ENCODE measurements at regions not wholly inside any gene's neighbourhood (a gene's known extent, or its start where the extent isn't known, plus 50 kb on each side); places are given as distances from the start of the nearest gene placed in this dataset.

DNA sequence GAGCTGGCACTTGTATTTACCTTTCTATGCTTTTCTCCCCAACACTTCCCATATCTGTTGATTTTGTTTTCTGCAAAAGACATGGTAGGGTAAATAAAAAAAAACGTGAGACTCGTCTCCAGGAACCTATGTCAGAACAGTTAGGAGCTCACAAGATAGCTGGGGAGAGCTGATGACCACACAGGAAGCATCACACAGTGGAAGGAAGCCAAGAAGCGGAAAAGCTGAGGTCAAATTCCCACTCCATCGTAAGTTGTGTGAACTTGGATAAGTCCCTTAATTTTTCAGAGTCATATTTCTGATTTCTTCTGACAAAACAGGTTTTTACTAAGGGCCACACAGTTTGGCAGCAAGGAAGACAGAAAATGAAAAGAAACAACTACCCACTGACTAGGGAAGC is 199.6 kb downstream of the KLF5 start:
- no peak for DNase-seq (ENCODE audit: low read depth)

DNA sequence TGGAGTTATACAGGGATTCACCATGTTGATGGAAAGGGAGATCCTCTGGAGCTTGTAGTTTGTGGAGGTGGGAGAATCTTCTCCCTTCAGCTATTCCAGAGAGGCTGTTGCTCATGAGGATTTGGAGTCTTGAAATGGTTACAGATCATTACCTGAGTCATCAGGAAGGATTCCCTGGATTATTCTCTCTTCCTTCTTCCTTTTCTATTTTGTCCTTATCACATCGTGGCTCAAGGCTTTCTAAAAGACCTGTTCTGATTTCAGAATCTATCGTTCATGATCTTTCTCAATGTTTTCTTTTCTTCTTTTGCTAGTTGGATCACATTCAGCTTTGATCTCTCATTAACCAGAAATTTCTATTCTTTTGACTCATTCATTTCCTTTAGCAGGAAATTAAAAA is 196.0 kb downstream of the KLF5 start:
- no peak for DNase-seq (ENCODE audit: low read depth)

DNA sequence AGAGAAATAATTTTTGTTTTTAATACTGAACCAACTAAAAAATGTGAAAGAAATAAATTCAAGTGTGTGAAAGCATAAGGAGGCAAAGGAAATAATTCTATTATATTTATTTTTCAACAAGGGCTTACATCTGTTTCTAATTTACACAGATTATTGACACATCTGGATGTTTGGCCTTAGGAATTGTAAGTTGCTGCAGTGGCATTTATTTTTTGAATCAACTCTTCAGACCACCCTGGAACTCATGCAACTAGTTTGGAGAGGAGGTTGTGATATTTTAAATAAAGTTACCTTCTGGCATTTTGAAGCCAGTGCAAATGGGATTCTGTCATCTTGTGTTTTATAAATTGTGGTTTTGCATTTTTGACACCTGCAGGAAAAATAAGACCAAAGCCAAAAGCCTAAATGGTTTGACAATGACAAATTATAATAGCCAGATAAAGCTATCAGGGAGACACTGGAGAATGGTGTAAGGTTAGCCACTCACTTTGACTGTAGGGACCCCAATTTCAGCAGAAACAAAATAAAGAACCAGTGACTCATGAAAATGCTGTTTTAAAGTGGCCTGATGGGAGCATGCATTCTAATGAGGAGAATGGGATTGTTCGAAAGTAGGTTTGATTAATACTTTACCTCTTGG is 192.9 kb downstream of the KLF5 start:
- DNase-seq (ENCODE audit: low read depth): no peak

DNA sequence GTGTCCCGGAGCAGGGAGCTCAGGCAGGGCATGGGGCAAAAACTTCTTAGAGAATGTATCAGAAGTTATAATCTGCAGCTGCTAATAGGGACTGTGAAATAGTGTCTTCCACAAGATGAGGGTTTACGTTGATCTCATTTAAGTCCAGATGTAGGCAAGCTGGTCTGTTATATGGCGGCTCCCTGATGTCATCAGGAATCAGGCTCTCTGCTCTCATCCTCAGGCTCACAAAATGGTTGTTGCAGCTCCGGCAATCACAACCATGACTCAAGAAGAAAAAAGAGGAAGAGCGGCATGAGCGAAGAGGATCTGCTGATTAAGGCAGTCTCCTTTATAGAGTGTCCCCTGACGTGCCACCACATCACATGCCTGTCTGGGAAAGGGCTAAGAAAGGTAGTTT is 191.3 kb downstream of the KLF5 start:
- DNase-seq (ENCODE audit: low read depth): no peak

DNA sequence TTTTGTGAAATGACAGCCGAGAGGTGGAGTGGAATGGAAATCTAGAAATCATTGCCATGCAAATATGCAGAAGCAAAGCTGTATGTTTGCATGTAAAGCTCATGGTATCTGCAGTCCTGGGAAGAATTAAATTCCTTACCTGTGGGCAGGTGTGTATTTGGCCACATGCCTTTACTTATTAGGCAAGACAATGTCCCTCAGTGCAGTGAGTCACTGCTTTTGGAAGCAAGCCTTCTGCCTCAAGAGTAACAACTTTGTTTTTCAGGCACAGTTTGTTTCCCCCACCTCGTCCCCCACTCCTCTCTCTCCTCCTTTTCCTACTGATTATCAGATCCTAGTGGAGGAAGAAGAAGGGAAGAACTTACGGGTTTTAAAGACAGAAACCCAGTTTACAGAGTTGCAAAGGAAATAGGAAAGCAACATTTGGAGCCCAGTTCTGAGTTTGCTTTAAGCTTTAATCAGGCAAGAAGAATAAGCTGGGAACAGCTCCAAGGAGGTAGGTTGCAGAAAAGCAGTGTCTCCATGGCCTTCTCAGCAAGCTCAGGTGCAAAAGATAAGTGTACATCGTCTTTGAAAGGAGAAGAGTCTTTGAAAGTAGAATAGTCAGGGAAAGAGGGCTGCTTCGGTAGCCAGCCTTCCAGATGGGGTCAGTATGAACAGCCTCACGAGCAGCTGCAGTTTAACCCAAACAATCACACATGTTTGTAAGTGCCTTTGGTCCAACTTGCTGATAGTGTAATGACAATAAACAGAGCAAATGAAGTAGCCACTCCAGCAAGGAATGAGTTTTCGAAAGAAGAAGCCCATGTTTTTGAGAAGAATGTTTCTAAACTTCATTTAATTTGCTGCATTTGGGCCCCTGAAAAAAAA is 190.1 kb downstream of the KLF5 start:
- no peak for DNase-seq (ENCODE audit: low read depth)

DNA sequence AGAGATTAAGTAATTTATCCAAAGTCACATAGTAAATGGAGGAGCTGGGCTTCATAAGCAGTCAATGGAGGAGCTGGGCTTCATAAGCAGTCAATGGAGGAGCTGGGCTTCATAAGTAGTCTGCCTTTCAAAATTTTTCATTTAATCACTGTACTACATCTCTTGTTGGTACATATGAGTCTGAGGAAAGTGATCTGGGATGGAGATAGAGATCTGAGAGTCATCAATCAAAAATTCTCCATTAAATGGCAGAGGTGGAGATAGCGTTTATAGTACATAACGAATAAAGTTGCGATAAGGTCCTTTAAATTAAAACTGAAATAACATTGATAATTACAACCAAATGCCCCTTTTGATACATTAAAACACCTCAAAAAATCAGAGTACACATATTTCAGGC is 189.3 kb downstream of the KLF5 start:
- DNase-seq (ENCODE audit: low read depth): no peak

DNA sequence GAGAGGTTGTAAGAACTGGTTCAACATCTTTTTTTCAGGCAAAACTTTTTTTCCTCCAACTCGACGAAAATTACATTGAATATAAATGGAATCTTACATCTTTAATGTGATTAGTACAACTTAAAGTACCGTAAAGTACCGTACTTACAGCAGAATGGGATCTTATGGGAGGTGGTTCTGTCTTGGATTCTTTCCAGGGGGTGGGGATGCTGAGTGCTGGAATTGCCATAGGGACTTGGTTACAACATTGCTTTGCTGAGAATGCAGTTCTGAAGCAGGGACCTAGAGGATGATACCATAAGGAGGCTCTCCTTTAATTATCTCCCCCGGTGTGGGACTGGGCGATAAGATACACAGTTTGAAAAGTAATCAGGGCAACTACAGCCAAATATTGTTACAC is 186.4 kb downstream of the KLF5 start:
- no peak for DNase-seq (ENCODE audit: low read depth)

DNA sequence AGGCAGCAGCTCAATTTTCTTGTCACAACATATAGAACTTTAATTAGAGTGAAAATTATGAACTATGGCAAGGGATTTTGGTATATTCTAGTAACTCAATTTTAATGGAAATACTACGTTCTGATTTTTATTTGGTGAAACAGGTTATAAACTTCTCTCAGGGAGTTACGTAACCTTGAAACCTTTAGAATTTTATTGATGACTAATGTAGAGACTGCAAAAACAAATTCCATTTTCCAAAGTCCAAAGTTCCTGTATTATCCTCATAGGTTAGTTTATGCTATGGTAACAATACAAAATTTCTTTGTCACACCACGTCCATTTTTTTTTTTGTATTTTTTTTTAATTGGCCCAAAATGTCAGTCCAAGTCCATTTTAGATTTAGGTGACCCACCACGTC is 185.7 kb downstream of the KLF5 start:
- DNase-seq (ENCODE audit: low read depth): no peak

DNA sequence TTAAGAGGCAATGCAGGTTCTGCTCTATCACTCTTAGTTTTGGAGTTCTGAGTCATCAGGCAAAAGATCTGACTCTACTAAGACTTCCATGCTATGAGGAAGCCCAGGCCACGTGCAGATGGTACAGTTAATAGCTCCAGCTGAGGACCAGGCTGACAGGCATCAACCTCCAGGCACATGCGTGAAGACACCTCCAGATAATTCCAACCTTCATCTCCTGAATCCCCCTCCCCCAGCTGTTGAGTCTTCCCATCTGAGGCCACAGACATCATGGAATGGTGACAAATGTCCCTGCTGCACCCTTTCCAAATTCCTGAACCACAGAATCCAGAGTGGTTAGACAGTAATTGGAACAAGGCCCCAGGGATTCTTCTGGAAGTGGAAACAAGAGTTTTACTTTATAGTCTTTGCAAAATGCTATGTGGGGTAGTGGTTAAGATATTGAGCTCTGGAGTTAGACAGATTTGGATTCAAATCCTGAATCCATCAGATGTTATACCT is 183.8 kb downstream of the KLF5 start:
- DNase-seq (ENCODE audit: low read depth): no peak

DNA sequence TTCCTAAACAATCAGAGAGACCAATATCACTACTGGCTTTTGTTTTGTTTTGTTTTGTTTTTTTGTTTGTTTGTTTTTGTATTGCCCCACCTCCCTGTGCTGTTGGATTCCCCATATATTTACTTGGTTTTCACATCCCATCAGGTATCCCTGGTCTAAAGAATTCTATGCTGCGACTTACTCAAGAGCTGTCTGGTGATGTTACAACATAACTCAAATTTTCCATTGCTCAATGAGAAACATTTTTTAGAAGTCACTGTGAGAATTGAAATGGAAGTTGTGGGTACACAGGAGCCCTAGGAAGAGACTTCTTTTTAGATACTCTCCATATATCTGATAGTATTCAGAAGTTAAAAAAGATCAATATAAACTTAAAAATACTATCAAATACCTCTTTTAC is 181.4 kb downstream of the KLF5 start:
- no peak for DNase-seq (ENCODE audit: low read depth)

DNA sequence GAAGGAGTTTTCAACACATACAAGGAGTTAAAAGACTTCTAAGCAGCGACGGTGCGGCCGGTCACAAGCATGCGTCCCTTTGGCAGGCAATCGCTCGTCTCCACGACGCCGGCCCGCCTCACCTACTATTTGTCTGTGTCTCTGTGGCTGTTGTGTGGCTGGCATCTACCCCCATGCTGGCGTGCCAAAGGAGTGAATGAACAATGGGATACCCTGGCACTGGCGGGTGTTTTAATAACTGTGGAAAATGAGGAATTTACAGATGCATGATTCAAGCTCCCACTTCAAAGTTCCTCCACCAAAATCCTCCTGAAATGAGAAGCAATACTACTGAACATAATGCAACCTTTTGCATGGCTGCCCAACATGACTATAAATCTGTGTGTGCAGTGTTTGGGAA is 176.6 kb downstream of the KLF5 start:
- no peak for DNase-seq (ENCODE audit: low read depth)

DNA sequence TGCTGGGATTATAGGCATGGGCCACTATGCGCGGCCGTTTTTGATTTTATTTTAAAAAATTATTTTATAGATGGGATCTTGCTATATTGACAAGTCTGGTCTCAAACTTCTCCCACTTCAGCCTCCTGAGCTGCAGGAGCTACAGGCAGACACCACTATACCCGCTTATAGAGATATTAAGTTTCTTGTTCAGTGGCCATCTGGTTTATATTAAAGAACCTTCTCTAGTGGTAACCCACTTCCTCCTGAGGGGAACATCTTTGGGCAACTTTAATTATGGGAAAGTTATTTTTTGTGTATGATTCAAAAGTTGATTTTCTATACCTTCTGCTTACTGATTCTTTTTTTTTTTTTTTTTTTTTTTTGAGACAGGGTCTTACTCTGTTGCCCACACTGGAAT is 172.7 kb downstream of the KLF5 start:
- DNase-seq (ENCODE audit: low read depth): no peak

DNA sequence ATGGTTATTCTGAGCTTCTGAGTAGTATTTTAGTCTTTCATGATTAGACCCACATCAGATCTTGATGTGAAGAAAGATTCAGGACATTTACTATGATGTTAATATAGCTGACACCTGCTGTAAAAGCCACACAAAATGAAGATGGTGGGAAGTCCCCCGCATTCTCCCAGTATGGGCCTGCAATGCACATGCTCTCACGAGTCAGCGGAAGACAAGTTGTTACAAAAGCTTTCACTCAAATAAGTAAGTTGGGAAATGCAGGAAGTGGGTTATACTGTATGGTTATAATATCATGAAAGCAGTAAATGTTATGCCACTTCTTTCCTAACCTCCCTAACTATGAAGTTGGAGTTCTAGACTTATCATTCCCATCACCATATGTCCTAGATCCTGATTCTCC is 171.9 kb downstream of the KLF5 start:
- no peak for DNase-seq (ENCODE audit: low read depth)

DNA sequence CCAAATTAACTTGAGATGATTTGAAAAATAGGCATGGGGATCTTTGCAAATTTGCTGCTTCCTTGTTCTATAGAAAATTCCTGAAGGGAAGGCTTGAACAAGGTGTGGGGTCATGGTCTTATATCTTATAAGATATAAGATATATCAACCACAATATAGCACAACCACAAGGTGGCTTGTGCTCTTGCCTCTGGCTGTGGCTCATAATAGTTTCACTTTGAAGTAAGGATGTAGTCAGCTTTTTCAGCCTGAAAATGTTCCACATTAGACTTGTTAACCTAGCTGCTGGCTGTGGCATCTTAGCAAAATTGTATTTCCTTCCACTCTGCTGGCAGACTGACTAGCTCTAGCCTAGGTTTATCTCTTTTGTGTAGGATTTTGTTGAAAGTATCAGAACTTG is 169.7 kb downstream of the KLF5 start:
- DNase-seq (ENCODE audit: low read depth): no peak

DNA sequence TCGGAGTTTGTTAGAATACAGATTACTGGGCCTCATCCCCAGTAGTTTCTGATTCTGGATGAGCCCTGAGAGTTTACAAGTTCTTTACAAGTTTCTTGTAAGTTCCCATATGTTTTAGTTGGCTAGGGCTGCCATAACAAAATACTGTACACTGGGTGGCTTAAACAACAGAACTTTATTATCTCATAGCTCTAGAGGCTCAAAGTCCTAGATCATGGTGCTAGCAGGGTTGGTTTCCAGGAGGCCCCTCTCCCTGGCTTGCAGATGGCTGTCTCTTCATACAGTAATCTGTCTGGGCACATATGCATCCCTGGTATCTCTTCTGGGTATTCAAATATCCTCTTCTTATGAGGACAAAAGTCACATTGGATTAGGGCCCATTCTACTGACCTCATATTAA is 167.2 kb downstream of the KLF5 start:
- no peak for DNase-seq (ENCODE audit: low read depth)

DNA sequence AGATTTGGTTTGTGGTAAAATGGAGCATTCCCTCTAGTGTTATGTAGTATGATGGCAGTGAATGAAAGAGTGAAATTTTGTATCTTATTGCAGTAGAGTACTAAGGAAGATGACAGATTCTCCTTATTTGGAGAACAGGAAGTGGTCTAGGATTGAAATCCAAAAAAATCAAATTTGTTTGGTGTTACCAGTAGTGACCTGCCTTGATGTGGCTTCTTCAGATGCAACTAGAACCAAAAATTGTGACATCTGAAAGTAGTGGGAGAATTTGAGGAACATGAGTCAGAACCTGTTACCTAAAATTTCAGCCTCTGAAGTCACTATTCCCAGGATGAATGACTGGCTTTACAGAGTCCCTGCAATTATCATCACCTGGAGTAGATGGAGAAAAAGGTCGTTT is 165.9 kb downstream of the KLF5 start:
- DNase-seq (ENCODE audit: low read depth): no peak

DNA sequence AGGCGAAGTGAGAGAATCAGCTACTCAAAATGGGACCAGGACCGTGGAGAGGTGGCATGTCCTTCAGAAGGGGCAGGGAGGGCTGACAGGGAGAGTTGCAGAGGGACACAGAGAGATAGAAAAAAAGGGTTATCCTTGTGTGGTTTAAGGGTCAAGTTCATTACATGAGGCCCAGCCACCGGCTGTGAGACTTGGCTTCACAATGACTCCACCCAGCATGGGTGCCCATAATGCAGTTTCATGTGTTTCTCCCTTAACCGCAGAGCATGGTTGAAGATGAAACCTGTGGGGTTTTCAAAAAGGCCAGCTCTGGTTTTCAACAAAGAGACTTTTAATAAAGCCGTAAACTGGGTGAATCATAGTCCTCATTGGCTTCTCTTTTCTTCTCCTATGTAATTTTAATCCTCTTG is 164.6 kb downstream of the KLF5 start:
- no peak for DNase-seq (ENCODE audit: low read depth)

DNA sequence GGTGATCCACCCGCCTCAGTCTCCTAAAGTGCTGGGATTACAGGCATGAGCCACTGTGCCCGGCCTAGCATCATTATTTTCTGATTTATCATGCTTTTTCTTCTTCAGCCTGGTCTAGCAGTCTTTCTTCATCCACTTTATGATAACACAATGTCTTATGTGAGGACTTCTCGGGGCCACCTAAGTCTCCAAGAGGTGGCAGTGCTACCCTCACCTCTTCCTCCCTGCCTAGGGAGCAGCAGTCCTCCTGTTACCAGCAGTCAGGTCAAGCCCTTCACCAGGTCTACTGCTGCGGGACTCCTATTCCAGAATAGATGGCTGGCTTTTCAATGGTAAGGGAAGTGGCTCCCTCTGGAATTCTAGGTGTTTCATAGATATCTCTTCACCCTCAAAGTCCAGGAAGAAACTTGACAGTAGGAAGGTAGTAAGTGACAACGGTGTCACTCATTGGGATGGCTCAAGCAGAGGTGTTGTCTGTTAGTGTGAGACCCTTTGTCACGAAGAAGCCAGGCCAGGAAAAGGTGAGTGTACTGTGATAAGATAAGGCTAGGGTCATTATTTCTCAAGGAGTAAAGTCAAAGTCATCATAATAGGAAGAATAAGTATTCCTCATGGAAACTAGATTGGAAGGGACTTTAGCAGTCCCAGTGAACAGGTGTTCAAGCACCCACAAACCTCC is 164.0 kb downstream of the KLF5 start:
- no peak for DNase-seq (ENCODE audit: low read depth)

DNA sequence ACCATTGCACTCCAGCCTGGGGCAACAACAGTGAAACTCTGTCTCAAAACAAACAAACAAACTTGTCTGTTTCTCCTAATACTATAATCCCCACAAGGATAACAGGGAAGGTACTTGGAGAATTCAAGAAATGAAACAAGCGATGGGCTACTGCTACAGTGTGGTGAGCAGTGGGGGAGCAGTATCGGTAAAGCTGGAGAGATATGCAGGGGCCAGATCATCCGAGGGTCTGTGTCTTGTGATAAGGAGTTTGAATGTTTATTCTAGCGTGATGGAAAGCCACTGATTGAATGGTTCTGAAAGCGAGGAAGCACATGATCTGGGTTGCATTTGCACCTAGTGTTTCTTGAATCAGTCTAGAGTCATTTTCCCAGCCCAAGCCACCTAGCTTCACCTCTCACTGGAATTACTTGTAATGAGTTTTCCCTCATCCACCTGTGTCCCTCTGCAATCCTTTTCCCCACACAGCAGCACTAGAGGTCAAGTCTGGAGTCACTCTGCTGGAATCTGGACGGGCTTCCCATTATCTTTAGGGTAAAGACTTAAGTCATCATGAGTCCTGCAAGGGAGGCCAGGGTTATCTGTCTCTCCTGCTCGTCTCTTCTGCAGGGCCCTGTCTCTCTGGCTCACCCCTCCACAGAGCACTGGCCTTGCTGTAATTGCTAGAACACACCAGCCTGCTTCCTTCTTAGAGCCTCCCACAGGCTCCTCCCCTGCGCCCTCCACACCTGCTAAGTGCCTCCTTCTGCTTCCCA is 162.3 kb downstream of the KLF5 start:
- DNase-seq (ENCODE audit: low read depth): no peak

DNA sequence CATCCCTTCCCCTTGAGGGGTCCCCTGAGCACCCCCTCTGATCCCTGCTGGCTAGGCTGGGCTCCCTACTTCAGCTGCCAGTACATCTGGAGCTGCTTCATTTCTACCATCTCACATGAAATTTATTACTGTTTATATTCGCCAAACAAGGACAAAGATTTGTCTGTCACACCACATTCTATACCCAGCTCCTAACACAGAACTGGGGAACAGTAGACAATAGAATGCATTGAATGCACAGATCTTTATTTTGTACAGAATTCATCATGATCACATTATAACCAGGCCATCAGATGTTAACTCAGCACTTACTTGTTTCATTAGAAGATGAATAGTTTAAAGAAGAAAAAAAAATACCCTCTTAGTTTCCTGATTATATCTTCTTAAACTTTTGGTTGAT is 159.4 kb downstream of the KLF5 start:
- no peak for DNase-seq (ENCODE audit: low read depth)

DNA sequence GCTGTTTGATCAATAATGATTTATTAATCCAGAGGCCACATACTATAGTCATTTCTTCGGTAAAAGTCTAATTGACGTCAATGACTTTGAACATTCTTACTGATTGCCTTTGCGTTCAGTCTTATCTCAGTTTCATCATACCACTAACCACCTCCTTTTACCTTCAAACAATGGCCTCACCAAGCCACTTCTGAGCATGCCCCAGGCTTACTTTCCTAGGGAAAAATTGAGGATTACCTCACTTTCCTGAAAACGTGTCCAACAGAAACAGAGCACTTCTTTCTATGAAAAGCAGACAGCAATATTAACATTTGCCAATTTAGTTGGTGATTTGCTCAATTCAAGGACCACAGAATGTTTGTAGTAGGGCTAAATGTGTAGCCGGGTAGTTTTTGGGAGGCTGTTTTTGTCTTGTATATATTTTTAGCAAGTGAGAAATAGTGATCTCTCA is 157.6 kb downstream of the KLF5 start:
- no peak for DNase-seq (ENCODE audit: low read depth)

DNA sequence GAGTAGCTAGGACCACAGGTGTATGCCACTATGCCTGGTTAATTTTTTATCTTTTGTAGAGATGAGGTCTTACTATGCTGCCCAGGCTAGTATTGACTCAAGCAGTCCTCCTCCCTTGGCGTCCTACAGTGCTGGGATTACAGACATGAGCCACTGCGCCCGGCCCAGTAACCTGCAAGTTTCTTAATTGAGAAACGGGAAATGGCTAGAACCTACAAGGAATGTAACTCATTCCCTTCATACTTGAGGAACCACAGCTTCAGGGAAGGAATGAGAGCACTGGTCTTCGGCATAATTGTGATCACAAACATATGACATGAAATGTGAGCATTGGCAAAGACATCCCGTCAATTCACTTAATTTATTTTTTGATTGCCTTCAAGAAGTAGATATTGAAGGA is 157.0 kb downstream of the KLF5 start:
- DNase-seq (ENCODE audit: low read depth): no peak
